SKM-1 treated with dmso at 0.1 percent for 144 hours (cell line): ENCODE measurements at regions not wholly inside any gene's neighbourhood (a gene's known extent, or its start where the extent isn't known, plus 50 kb on each side); places are given as distances from the start of the nearest gene placed in this dataset.

ENCODE experiments used
- DNase-seq: peaks from one replicate; lab custom pipeline; 2025; ENCODE audit not compliant: unreplicated experiment; lab: John Stamatoyannopoulos, UW

DNA sequence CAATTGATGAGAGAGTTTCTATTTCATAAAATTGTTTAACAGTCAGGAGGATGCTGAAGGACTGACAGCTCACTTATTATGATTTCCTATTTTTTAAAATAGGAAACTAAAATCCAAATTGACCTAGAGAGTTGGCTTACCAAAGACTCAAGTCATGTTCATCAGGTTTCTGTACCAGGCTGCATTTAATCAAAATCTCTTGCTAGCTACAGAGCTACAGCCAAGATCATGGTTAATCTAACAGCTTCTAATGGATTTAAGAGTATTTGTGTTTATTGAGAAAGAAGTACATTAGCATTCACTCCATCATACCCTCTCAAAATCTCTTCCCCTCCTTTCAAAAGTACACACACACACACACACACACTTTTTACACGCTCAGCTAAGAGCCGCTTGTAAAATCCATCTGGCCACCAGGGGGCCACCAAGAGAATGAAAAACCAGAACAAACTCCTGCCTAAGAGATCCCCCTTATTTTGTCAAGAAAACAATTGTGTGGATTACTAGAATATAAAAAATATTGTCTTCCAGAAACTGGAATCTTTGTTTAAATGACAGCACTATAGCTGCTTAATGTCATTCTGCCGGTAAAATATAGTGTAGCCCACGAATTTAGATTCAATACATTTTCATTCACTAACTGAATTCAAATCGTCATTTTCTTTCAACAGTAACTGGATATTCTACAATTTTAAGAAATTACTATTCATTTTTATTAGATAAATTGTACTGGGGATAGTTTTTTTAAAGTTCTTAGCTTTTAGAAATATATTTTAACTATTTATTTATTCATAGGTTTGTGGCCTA, 334.0 kb downstream of the BTG1 start:
- peak; percentile 5 for DNase-seq

DNA sequence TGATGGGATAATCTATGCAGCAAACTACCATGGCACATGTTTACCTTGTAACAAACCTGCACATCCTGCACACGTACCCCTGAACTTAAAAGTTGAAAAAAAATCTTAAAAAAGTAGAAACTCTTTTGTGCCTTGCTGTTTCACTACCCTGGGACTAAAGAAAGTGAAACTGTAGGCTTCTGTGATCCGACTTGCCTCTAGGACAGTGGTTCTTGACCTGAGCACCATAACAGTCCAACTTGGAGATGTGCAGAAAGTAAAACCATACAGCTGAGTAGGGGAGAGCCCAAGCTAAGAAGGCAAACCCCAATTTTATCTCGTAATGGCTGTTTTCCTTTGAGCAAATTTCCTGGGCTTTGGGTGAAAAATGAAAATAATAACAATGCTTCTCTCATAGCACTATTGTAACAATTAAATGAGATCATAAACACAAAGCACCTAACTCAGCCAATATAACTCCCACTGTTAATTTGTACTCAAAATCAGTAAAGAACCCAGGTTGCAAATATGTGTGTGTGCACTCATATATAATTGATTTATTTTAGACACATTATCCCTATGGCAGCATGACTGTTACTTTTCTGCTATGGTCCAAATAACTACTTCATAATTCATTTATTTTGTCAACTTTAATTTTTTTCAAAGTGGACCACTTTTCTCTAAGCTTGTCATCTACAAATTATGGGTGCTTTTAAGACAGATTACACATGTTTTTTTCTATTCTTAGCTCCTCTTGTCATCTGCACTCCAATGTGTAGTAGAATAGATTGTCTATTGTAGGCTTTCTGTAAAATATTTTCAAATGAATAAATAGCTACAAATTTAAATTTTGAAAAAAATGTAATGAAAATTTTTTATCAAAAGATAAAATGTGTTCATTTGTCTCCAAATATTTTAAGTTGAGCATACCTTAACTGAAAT, 334.9 kb downstream of the BTG1 start:
- no peak for DNase-seq

DNA sequence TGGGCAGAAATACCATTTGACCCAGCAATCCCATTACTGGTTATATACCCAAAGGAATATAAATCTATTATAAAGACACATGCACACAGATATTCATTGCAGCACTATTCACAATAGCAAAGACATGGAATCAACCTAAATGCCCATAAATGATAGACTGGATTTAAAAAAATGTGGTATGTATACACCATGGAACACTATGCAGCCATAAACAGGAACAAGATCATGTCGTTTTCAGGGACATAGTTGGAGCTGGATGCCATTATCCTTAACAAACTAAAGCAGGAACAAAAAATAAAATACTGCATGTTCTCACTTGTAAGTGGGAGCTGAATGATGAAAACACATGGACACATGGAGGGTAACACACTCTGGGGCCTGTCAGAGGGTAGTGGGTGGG, 335.6 kb downstream of the BTG1 start:
- no peak for DNase-seq

DNA sequence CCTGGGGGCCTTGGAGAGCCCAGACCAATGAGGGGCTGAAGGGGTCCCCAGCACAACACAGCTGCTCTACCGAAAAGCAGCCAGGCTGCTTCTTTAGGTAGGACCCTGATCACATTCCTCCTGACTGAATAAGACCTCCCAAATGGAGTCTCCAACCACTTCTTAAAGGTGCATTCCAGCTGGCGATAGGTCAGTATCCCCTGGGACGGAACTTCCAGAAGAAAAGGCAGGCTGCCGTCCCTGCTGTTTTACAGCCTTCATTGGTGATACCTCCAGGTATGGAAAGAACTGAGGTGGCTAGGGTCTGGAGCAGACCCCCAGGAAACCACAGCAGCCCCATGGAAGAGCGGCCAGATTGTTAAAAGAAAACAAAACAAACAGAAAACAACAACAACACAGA, 340.6 kb downstream of the BTG1 start:
- no peak for DNase-seq

DNA sequence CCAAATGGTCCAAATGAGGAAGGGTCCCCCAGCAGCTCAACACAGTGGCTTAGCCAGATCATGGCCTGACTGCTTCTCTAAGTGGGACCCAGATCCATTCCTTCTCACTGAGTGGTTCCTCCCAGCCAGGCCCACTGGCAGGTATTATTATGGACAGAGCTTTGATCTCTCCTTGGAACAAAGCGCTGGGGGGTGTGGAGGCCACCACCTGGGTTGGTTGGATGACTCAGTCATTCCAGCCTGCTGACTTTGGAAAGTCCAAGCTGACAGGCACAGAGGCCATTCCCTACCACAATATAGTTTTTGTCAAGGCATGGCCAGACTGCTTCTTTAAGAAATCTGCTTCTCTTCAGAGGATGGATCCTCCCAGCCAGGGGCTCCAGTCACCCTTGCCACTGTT, 341.1 kb downstream of the BTG1 start:
- DNase-seq = no peak

DNA sequence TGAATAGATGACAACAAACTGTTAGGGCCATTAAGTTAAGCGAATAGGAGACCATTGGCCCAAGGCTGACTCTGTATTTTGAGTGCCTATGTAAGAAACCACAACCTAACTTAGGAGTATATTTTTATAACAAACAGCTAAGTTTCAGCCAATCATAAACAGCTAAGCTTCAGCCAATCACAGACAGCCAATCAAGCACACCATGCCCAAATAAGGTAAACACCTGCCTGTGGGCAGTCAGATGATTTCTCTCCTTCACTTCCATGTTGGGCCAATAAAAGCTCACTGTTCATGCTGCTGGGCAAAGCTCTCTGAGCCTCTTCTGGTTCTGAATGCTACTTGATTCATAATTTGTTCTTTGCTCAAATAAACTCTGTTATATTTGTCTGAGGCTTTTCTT, 344.6 kb downstream of the BTG1 start:
- no peak for DNase-seq

DNA sequence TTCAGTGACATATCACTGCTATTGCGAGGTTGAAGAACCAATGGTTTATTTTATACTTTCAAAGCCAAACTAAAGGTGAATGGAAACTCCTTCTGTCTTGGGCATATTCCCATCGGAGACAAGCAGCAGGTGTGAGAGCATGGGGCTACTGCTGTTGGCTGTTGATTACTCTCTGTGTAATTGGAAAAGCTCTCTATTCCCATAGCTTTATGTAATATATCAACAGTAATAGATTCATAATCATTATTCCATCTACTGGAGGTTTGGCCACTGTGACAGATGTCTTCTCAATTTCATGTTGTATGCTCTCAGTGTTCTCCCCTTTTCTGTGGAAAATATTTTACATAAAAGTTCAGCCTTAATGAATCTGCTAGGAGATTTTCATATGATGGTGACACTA, 352.0 kb downstream of the BTG1 start:
- DNase-seq = no peak

DNA sequence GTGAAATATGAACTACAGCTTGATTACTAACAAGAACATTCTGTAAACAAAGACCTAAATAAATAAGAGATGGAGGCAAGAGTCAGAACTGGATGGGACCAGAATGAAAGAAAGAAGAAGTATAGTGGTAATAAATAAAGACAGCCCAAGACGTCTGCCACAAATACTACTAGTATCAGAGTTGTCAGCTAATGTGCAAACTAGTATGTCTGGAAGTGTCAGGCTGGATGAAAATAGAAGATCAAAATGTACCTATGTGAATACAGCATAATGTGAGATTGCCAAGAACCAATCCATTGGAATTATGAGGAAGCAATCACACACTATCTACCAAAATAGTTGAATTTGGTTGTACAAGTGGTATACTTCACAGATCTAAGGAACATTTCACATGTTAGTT, 353.0 kb downstream of the BTG1 start:
- DNase-seq = no peak

DNA sequence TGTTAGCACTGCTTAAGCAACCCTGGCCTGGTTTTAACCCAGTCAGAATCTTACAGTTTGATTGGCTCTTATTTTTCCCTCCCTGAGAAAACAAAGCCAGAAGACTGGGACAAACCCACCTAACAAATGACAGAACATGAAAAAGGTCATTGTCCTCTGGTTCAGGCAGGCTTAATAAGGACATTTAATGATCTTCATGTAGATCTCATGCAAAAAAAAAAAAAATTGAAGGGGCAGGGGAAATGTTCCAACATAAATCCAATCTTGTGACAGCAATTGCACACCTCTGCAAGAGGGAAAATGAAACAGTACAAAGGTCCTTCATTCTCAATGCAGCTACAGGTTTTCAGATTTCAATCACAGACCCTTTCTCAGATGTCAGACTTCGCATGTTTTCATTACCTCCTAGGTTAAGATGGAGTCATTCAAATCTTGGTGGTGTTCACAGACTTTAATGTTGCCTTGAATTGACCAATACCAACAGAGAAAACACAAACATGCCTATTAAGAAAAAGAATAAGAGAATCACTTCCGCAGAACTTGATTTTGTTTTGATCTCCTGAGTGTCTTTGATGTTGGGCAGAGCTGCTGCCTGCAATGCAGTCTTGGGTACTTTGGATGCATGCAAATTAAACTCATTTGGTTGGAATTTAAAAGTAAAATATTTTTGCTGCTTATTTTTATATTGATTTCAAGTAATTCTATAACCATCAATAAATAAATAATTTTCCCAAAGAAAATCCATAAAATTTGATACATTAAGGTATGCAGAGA, 359.0 kb downstream of the BTG1 start:
- no peak for DNase-seq

DNA sequence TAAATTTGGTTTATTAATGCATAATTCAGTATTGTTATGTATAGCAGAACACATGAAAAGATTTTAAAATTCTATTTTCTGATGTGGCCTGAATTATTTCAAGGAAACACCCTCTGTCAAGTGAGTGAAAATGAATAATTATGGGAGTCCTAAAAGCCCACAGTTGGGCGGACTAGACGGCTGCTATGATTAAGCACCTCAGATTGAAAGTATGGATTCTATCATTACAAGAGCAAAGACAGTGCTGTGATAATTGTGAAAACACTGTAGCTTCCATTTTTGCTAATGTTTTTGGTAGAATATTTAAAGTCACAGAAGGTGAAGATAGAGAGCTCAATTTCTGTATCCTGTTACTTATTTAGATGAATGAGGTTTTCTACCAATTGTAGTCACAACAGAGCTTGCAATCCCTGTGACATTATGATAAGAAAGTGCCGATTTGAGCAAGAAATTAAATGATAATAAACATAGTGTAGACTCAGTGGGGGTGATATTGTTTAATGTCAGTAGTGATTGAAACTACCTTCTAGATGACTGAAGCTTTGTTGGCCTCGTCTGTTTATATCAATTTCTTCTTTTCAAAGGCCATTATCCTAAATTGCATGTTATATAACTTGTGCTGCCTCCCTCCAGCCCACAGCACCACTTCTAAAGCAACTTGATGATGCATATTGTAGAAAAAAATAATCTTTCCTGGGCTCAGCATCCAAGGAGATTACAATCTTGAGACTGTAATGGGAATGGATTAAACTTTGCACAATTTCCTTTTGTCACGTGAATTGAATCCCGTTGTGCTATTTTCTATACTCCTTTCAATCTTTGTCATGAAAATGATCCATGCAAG, 359.8 kb downstream of the BTG1 start:
- DNase-seq = no peak

DNA sequence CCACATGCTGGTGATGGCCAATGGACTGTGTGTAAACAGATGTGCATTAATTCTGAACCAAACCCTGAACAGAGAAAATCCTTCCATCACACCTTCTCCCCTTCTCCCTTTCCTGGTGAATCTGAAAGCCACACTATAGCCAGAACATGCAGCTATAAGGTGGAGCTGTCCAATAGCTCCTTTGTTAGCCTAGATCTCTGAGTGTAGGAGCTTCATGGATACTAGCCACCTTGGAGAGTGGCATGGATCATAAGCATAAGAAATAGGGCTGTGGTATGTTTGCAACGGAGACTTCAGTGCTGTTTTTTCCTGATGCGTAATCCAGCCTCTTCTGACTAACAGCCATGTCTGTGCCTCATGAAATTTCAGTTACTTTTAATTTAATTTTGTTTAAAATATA, 364.5 kb downstream of the BTG1 start:
- no peak for DNase-seq

DNA sequence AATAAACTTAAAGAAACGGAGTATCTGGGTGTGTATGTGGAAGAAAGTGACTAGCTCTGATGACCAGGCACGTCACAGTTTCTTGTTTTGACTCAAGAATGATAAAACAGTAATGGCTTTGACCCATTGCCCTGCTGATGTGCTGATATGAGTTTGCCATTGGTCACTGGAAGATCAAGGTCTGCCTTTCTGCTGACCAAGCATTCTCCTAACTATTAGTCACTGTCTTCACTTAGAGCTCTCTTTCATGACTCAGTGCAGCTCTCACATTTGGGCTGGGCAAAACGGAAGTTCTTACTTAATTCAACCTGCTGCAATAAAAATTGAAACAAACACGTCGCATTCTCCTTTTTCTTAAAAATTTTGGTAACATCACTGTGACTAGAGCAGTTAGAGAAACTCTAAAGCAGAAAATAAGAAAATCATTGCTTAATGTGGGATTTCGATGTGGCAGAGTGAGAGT, 366.7 kb downstream of the BTG1 start:
- DNase-seq = no peak

DNA sequence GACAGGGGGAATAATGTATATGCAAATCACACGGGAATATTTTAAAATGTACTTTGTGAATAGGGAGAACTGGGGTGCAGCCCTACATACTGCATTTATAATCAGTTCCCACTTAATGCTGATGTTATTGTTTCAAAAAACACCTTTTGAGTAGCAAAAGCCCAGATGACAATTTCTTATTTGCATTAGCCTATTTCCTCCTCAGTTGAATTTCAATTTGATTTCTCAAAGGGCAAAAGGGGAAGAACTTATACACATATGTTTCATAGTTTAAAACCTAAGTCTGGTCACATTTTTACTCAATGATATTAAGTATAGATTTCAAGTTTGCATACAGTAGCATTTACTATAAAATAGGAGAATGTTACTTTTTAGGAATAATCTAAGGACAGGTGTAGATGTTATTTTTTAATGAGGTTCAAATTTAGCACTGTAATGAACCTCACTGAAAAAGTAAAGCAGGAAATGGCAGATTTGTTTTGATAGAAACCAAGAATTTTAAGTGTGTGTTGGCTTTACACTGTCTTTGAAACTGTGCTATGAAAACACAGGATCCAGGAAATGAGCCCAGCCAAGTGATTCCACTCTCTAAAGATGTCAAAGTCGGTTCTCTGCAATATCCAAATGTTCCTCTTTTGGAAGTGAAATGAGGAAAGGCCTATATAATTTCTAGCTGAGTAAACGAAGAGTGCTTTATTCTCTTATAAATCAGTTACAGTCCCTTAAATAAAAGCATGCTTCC, 367.4 kb downstream of the BTG1 start:
- no peak for DNase-seq

DNA sequence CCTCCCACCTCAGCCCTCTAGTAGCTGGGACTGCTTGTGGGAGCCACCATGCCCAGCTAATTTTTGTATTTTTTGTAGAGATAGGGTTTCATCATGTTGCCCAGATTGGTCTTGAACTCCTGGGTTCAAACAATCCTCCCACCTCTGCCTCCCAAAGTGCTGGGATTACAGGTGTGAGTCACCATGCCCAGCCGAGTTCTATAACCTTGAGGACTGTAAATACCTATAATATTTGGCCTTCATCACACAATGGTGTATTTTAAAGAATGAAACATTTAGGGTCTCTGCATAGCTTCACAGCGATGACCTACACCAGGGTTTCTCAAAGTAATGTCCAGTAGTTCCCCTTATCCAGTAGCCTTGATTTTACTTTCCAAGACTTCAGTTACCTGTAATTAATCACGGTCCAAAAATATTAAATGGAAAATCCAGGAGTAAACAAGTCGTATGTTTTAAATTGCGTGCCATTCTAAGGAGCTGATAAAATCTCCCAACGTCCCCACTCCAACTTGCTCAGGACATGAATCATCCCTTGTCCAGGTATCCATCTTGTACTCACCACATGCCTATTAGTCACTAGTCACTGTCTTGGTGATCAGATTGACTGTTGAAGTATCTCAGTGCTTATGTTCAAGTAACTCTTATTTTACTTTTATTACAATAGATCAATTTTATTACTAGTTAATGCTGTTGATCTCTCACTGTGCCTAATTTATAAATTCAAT, 368.2 kb downstream of the BTG1 start:
- no peak for DNase-seq

DNA sequence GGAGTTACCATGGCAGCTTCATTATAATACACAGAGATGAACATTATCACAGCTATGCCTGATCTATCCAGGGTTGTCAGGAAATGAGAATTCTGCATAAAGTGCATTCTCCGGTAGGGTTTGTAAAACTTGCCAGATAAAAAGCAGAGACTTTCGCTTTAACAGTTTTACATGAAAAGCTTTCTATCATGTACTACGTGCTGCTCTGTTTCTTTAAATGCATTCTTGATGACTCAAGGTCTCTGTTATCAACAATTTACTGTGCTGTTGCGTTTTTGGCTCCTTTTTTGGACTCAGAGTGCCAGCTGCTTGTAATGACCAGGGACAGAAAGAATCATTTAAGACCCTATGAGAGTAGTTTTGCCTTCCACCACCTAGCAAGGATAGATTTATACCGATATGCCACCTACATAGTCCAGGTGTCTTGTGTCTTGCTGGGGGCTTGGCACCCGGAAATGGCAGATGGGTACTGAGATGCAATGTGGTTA, 371.2 kb downstream of the BTG1 start:
- no peak for DNase-seq

DNA sequence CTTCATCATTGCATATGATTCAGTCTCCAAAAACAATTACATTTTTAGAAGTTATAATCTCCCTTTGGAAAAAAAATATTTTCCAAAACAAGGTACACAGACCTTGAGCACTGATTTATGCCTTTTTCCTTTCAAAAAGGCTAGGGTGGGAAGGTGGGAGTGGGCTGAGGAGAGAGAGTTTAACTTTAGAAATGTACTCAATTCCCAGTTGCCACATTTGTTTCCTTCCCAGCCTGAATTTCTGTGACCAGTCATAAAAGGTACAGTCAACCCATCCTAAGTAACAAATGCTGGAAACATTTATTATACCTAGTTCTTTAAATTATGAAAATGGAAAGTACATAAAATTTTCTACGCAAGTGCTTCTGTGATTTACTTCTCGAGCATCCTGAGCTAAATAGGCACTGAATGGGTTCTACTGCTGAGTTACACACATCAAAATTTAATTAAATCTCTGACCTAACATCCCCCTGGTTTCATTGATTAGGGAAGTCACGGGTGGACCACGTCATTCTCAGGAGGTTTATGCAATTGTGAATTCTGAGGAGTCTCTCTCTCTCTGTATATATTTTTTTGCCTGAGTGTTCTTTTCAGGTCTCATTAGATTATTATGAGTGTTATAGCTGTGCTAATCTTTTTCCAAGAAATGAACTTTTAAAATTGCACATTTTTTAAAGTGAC, 371.8 kb downstream of the BTG1 start:
- DNase-seq = no peak

DNA sequence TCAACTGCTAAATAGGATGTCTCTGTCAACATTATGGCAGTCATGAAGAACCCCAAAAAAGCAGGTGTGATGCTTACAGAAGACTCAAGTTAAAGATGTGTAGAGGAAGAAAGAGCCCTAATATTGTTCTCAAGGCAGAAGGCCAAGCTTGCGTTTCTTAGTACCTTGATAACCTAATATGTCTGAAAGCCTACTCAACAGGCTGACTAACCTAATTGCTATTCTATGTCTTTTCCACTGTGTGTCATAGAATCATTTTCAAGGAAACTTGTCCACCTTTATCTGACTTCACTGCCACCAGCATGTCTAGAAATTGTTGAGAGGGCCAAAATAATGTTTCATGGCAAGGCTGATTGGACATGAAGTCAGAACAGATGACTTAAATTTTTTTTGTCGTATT, 373.2 kb downstream of the BTG1 start:
- no peak for DNase-seq

DNA sequence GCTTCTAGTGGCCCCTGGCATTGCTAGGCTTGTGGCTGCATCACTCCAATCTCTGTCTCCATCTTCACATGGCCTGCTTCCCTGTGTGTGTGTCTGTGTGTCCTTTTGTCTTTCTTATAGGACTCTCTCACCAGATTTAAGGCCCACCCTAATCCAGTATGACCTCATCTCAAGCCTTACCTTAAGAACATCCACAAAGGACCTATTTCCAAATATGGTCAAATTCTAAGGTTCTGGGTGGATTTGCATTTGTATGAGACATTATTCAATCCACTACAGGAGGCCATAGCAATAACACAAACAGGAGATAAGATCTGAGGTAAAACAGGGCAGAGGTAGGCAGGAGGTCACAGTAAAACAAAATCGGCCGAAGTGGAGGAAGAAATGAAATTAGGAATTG, 375.9 kb downstream of the BTG1 start:
- DNase-seq = no peak
